ENCODE measurements at regions not wholly inside any gene's neighbourhood (a gene's known extent, or its start where the extent isn't known, plus 50 kb on each side); places are given as distances from the start of the nearest gene placed in this dataset.
A peak's percentile ranks its signal among the peaks of the same experiment; 100 is the strongest.

- no peak overlapping the region for H3K4me3 ChIP-seq (ENCODE audit: low read depth, low read length)
- TF ChIP-seq CTCF (IDR thresholded peaks at IDR 0.05; ENCODE audit: insufficient read depth, low read length, missing control alignments), result no peak
- no peak for DNase-seq (ENCODE audit: low read depth, low spot score)
- ChIA-PET CTCF (interaction anchor here (1.2 kb wide), 1 partner anchor 255 kb away, joined by 4 read pairs; no protein-coding TSS in a partner anchor), POLR2A (no interaction called here)
Measured at GRCh38 chr9:105972466-105973204, 278.3 kb downstream of the TMEM38B start.

DNA sequence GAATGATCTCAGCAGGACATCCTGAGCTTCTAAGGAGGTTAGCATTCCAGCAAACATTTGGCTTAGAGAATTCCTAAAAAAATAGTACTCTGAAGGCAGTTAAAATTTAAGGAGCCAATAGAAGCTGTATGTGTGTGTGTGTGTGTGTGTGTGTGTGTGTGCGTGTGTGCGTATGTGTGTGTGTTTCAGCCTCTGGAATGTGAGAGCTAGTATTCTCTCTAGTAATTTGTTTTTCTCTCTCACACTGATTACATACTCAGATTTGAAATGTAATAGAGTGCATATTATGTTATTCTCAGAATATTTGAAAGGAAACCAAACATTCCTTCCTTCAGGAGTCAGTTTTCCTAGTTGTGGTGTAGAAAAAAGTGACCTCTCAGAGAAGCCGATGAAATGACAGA is 279.6 kb downstream of the TMEM38B start:
- ChIA-PET POLR2A (interaction anchor here (0.8 kb wide), 1 partner anchor 102 kb away, joined by 3 read pairs; no protein-coding TSS in a partner anchor), CTCF (interaction anchor here (1.2 kb wide), 1 partner anchor 257 kb away, joined by 4 read pairs; no protein-coding TSS in a partner anchor)
- no peak overlapping the region for H3K4me3 ChIP-seq (ENCODE audit: low read depth, low read length)
- peak; percentile 24 for DNase-seq (ENCODE audit: low read depth, low spot score)
- TF ChIP-seq CTCF (IDR thresholded peaks at IDR 0.05; ENCODE audit: insufficient read depth, low read length, missing control alignments), result no peak

DNA sequence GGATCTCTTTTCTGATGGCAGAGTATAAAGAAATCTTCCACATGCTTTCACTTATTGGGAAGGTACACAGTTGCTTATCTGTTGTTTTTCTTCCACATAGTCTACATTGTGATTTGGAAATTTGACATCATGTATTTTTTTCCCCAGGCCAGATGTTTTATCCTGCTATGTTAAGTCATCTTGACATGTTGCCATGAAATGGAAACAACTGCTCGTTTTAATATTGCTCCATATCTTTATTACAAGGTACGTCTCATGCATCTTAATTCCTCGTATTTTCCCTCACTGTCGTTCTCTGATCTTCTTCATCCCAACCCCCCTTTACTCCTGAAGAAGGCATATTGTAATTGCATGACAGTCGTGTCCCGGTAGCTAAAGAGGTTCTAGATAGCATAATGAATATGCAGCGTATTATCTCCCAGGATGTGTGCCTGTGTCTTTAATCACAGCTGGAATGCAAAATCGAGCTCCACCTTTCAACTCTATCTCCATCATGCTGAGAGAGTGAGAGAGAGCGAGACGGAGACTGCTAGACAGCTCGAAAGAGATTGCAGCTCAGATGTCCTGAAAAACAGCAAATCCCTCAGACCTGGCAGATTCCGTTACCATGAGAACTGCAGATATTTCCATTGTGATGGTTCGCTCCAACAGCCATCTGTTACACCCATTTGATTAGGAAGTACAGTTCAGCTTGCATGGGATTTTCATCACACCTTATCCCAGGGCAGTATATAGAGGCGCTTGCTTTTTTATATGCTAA is 281.7 kb downstream of the TMEM38B start:
- DNase-seq (ENCODE audit: low read depth, low spot score), result no peak
- no peak for TF ChIP-seq CTCF (IDR thresholded peaks at IDR 0.05; ENCODE audit: insufficient read depth, low read length, missing control alignments)
- POLR2A ChIA-PET, result no interaction called here
- no peak overlapping the region for H3K4me3 ChIP-seq (ENCODE audit: low read depth, low read length)
- CTCF ChIA-PET, result no interaction called here

- POLR2A ChIA-PET, result no interaction called here
- no peak overlapping the region for H3K4me3 ChIP-seq (ENCODE audit: low read depth, low read length)
- no peak for TF ChIP-seq CTCF (IDR thresholded peaks at IDR 0.05; ENCODE audit: insufficient read depth, low read length, missing control alignments)
- no peak for DNase-seq (ENCODE audit: low read depth, low spot score)
- CTCF ChIA-PET, result no interaction called here
Measured at GRCh38 chr9:105978336-105978735, 284.0 kb downstream of the TMEM38B start.

DNA sequence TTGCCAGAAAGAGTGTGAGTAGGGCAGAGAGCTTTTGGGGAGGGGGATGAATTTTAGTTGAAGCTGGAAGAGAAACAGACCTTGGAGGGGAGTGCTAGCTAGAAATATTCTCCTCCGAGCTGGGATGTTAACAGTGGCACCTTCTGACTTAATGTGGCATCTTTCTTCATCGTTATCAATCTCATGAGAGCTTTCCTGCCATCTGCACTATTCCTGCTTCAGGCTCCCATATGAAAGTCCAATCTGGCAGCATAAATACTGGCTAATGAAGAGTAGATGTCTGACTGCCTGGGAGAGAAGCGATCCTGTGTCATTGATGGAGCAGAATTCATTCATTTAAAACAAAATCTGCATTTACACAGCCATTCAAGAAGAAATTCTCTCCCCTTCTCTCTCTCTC is 284.5 kb downstream of the TMEM38B start:
- CTCF ChIA-PET, result no interaction called here
- DNase-seq (ENCODE audit: low read depth, low spot score), result no peak
- H3K4me3 ChIP-seq (ENCODE audit: low read depth, low read length), result no peak overlapping the region
- POLR2A ChIA-PET, result no interaction called here
- no peak for TF ChIP-seq CTCF (IDR thresholded peaks at IDR 0.05; ENCODE audit: insufficient read depth, low read length, missing control alignments)

DNA sequence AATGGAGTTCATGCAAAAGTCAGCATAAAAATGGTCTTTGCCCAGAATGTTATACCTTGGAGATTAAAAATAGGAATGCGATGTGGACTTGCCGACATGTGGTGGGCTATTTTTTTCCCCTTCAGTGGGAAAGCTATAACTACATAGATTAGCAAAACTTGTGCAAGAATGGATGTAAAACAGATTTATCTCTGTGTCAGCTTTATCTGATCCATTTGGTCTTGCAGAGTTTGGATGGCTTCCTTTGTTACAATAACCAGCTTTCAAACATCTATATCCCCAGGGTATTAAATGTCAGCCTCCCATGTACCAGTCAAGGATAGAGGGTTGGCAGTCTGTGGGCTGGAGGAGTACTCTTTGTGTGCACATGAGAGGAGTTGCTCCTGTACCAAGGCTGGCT is 284.9 kb downstream of the TMEM38B start:
- POLR2A ChIA-PET, result no interaction called here
- no peak overlapping the region for H3K4me3 ChIP-seq (ENCODE audit: low read depth, low read length)
- CTCF ChIA-PET, result no interaction called here
- DNase-seq (ENCODE audit: low read depth, low spot score), result no peak
- no peak for TF ChIP-seq CTCF (IDR thresholded peaks at IDR 0.05; ENCODE audit: insufficient read depth, low read length, missing control alignments)
